ENCODE measurements at regions not wholly inside any gene's neighbourhood (a gene's known extent, or its start where the extent isn't known, plus 50 kb on each side); places are given as distances from the start of the nearest gene placed in this dataset.

- no peak for DNase-seq (ENCODE audit: low read depth in 2 of 2, low spot score in 1 of 2)
Observed at GRCh38 chr1:234940841-234941240, 187.8 kb downstream of the TOMM20 start.

DNA sequence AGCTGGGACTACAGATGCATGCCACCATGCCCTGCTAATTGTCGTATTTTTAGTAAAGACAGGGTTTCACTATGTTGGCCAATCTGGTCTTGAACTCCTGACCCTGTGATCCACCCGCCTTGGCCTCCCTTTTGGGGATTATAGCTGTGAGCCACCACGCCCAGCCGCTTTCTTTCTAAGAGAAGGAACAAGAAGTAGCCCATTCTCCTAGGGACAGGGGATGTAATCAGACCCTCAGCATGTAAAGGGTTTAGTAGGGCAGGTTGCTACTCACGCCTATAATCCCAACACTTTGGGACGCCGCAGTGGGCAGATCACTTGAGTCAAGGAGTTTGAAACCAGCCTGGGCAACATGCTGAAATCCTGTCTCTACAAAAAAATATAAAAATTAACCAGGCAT, 189.7 kb downstream of the TOMM20 start:
- no peak for DNase-seq (ENCODE audit: low read depth in 2 of 2, low spot score in 1 of 2)

- no peak for DNase-seq (ENCODE audit: low read depth in 2 of 2, low spot score in 1 of 2)
Observed at GRCh38 chr1:234938135-234938534, 190.5 kb downstream of the TOMM20 start.

- no peak for DNase-seq (ENCODE audit: low read depth in 2 of 2, low spot score in 1 of 2)
Observed at GRCh38 chr1:234936612-234937389, 191.8 kb downstream of the TOMM20 start.

GRCh38 chr1:234934611-234935033, 194.0 kb downstream of the TOMM20 start:
- DNase-seq (ENCODE audit: low read depth in 2 of 2, low spot score in 1 of 2): no peak

- no peak for DNase-seq (ENCODE audit: low read depth in 2 of 2, low spot score in 1 of 2)
Observed at GRCh38 chr1:234933475-234933874, 195.2 kb downstream of the TOMM20 start.

GRCh38 chr1:234932511-234933430, 195.9 kb downstream of the TOMM20 start:
- DNase-seq (ENCODE audit: low read depth in 2 of 2, low spot score in 1 of 2): no peak

GRCh38 chr1:234932106-234932505, 196.5 kb downstream of the TOMM20 start:
- no peak for DNase-seq (ENCODE audit: low read depth in 2 of 2, low spot score in 1 of 2)

GRCh38 chr1:234931404-234931973, 197.1 kb downstream of the TOMM20 start:
- no peak for DNase-seq (ENCODE audit: low read depth in 2 of 2, low spot score in 1 of 2)

- no peak for DNase-seq (ENCODE audit: low read depth in 2 of 2, low spot score in 1 of 2)
Observed at GRCh38 chr1:234929369-234929768, 199.3 kb downstream of the TOMM20 start.

DNA sequence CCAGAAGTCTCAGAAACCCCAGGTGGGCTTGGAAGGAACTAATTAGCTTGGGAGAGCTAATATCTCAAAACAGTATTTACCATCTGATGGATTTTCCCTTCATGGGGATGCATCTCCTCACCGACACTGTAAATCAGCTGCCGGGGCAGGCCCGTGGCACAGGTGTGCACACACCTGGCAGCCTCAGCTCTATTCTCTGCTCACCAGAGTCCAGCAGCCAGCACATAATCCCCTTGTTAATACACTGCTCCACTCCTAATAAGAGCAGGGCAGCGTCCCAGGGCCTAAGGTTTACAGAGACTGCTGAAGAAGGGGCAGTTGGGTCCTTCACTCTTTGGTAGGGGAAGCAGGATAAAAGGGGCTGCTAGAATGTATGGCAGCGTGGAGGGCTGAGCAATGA, 200.0 kb downstream of the TOMM20 start:
- DNase-seq (ENCODE audit: low read depth in 2 of 2, low spot score in 1 of 2): no peak

GRCh38 chr1:234927971-234928640, 200.5 kb downstream of the TOMM20 start:
- no peak for DNase-seq (ENCODE audit: low read depth in 2 of 2, low spot score in 1 of 2)

GRCh38 chr1:234927312-234927970, 201.2 kb downstream of the TOMM20 start:
- DNase-seq (ENCODE audit: low read depth in 2 of 2, low spot score in 1 of 2): no peak

- DNase-seq (ENCODE audit: low read depth in 2 of 2, low spot score in 1 of 2): no peak
Observed at GRCh38 chr1:234926559-234927311, 201.9 kb downstream of the TOMM20 start.

GRCh38 chr1:234926264-234926558, 202.4 kb downstream of the TOMM20 start:
- no peak for DNase-seq (ENCODE audit: low read depth in 2 of 2, low spot score in 1 of 2)

DNA sequence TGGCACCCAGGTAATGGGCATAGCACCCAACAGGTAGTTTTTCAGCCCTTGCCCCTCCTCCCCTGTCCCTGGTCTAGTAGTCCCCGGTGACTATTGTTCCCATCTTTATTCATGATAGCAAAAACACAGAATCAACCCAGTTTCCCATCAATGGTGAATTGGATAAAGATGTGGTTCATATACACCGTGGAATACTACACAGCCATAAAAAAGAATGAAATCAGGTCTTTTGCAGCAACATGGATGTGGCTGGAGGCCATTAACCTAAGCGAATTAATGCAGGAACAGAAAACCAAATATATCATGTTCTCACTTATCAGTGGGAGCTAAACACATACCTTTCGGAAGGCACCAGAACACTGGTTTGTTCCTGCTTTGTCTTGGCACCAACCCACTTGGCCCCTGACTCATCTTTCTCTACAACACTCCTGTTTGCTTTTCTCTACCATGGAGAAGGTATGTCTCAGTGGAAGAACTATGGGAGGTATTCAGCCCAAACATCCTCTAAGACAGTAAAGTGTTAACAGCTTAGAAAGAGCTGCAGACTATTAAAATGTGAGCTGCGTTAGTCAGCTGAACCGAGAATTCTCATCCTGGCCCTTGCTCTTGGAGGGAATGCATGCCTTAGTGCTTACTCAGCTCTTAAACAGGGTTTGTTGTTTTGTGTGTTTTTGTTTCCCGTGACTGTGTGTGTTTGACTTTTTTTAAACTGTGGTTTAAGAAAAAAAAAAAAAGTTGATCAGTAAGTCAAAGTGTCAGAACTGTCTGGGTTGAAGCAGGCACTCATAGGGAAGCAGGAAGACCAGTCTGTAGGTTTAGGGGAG, 203.0 kb downstream of the TOMM20 start:
- DNase-seq (ENCODE audit: low read depth in 2 of 2, low spot score in 1 of 2): no peak

DNA sequence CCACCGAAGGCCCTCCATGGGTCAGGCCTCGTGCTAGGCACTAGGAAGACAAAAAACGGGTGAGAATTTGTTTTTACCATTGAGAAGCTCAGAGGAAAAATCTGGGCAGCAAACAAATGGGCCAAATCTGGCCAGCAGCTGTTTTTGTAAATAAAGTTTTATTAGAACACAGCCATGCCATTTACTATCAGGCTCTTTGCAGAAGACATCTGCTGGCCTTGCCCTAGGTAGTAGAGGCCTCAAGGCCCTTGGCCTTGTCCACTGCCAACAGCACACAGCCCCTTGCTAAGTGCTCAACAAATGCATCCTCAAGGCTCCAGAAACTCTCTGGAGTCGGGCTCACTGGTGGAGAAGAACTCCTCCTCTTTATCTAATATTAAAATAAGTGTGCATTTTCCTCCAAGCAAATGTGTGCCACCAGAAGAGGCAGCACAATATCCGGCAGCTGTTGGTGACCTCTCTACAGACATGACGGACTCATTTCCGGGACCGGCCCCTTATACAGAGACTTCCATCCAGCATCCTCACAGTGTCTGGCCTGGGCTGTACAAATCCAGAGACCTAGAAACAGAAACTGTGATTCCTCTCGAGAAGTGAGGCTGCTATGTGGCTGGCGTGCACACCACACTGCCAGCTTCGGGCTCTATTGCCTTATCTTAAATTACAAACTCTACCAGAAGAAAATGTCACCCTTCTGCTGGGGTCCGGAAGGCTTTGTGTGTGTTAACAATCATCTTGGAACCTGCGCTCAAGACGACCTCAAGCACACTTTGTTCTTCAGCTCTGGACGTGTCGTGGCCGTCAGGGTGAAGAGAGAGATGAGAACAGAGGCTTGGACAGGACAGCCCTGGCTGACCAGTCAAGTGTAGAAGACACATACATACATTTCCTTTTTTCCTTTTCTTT, 203.9 kb downstream of the TOMM20 start:
- DNase-seq (ENCODE audit: low read depth in 2 of 2, low spot score in 1 of 2): no peak

- DNase-seq (ENCODE audit: low read depth in 2 of 2, low spot score in 1 of 2): no peak
Observed at GRCh38 chr1:234923626-234924025, 205.0 kb downstream of the TOMM20 start.

All from stimulated activated CD8-positive, alpha-beta memory T cell treated with anti-CD3 and anti-CD28 coated beads, Interleukin-4, amount 100 ng/mL, for 4 hours (primary cell).